ENCODE measurements at regions not wholly inside any gene's neighbourhood (a gene's known extent, or its start where the extent isn't known, plus 50 kb on each side); places are given as distances from the start of the nearest gene placed in this dataset.
A peak's percentile ranks its signal among the peaks of the same experiment; 100 is the strongest.

DNA sequence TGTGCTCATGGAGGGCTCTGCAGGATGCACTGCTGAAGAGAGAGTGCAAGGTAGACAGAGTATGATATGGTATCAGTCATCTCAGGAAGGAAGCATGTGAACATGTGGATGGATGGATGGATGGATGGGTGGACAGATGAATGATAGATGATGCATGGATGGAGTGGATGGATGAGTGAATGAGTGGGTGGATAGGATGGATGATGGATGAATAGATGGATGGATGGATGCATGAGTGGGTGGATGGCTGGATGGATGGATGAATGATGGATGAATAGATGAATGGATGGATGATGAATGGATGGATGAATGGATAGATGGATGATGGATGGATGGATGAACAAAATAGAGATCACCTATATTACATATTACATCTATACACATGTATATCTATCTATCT, 341.3 kb downstream of the DRD1 start:
- no peaks in the 10 kb centered on the region for H3K36me3 ChIP-seq
- TF ChIP-seq, protein P1, sequence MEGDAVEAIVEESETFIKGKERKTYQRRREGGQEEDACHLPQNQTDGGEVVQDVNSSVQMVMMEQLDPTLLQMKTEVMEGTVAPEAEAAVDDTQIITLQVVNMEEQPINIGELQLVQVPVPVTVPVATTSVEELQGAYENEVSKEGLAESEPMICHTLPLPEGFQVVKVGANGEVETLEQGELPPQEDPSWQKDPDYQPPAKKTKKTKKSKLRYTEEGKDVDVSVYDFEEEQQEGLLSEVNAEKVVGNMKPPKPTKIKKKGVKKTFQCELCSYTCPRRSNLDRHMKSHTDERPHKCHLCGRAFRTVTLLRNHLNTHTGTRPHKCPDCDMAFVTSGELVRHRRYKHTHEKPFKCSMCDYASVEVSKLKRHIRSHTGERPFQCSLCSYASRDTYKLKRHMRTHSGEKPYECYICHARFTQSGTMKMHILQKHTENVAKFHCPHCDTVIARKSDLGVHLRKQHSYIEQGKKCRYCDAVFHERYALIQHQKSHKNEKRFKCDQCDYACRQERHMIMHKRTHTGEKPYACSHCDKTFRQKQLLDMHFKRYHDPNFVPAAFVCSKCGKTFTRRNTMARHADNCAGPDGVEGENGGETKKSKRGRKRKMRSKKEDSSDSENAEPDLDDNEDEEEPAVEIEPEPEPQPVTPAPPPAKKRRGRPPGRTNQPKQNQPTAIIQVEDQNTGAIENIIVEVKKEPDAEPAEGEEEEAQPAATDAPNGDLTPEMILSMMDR (IDR thresholded peaks at IDR 0.05) = no peak
- TF ChIP-seq EP300 (IDR thresholded peaks at IDR 0.05) (no peak), POLR2AphosphoS5 (IDR thresholded peaks at IDR 0.05) (no peak), POLR2A (IDR thresholded peaks at IDR 0.05) (no peak)
- H3K27me3 ChIP-seq = no peaks in the 10 kb centered on the region
- no peaks in the 10 kb centered on the region for H3K9me3 ChIP-seq
- no peak overlapping the region for H3K27ac ChIP-seq
- H3K4me1 ChIP-seq = no peaks in the 10 kb centered on the region
- intact Hi-C loops (cut with DNase I; ENCODE audit: low total_unique reads) = no loop called here
- DNase-seq = no peak
- no peak overlapping the region for H3K4me3 ChIP-seq

- Histone ChIP-seq H3K4me3 (no peak overlapping the region), H3K4me1 (no peaks in the 10 kb centered on the region), H3K27ac (no peak overlapping the region), H3K9me3 (no peaks in the 10 kb centered on the region), H3K27me3 (no peaks in the 10 kb centered on the region), H3K36me3 (no peaks in the 10 kb centered on the region)
- 68 to 74% (median 73%) methylated on average over 7 of the region's 7 CpGs for WGBS, 5 donors
- TF ChIP-seq POLR2AphosphoS5 (IDR thresholded peaks at IDR 0.05) = no peak
- intact Hi-C loops (cut with DNase I; ENCODE audit: low total_unique reads) = no loop called here
- DNase-seq = no peak
Measured at GRCh38 chr5:175098301-175098700, 345.7 kb downstream of the DRD1 start.

GRCh38 chr5:175096469-175097165, 347.4 kb downstream of the DRD1 start:
- no peak for DNase-seq
- Histone ChIP-seq H3K27me3 (no peaks in the 10 kb centered on the region), H3K27ac (no peak overlapping the region), H3K4me1 (no peaks in the 10 kb centered on the region), H3K9me3 (no peaks in the 10 kb centered on the region), H3K4me3 (no peak overlapping the region), H3K36me3 (no peaks in the 10 kb centered on the region)
- WGBS, 5 donors = 78 to 86% (median 82%) methylated on average over 12 of the region's 12 CpGs
- TF ChIP-seq POLR2AphosphoS5 (IDR thresholded peaks at IDR 0.05) = no peak
- no peak for TF ChIP-seq POLR2A (IDR thresholded peaks at IDR 0.05)
- TF ChIP-seq, protein P1 (IDR thresholded peaks at IDR 0.05) = no peak
- no peak for TF ChIP-seq EP300 (IDR thresholded peaks at IDR 0.05)
- intact Hi-C loops (cut with DNase I; ENCODE audit: low total_unique reads) = no loop called here

- 70 to 87% (median 76%) methylated on average over 1 of the region's 1 CpG for WGBS, 5 donors
- intact Hi-C loops (cut with DNase I; ENCODE audit: low total_unique reads) = no loop called here
- Histone ChIP-seq H3K36me3 (no peaks in the 10 kb centered on the region), H3K27me3 (no peaks in the 10 kb centered on the region), H3K27ac (no peak overlapping the region), H3K4me1 (no peaks in the 10 kb centered on the region), H3K9me3 (no peaks in the 10 kb centered on the region), H3K4me3 (no peak overlapping the region)
- DNase-seq = no peak
- no peak for TF ChIP-seq POLR2A (IDR thresholded peaks at IDR 0.05)
Measured at GRCh38 chr5:175094461-175094860, 349.5 kb downstream of the DRD1 start.

GRCh38 chr5:175092691-175093090, 351.3 kb downstream of the DRD1 start:
- intact Hi-C loops (cut with DNase I; ENCODE audit: low total_unique reads) = no loop called here
- Histone ChIP-seq H3K4me3 (no peak overlapping the region), H3K27ac (no peak overlapping the region), H3K4me1 (no peaks in the 10 kb centered on the region), H3K9me3 (no peaks in the 10 kb centered on the region), H3K27me3 (no peaks in the 10 kb centered on the region), H3K36me3 (no peaks in the 10 kb centered on the region)
- 58 to 81% (median 70%) methylated on average over 3 of the region's 3 CpGs for WGBS, 5 donors
- DNase-seq = peak in 1 of 2 donors; percentile 6
- no peak for TF ChIP-seq POLR2AphosphoS5 (IDR thresholded peaks at IDR 0.05)
- TF ChIP-seq POLR2A (IDR thresholded peaks at IDR 0.05) = no peak
- TF ChIP-seq EP300 (IDR thresholded peaks at IDR 0.05) = no peak
- TF ChIP-seq, protein P1 (IDR thresholded peaks at IDR 0.05) = no peak
